Smooth muscle cell of the brain vasculature (primary cell): ENCODE measurements at regions not wholly inside any gene's neighbourhood (a gene's known extent, or its start where the extent isn't known, plus 50 kb on each side); places are given as distances from the start of the nearest gene placed in this dataset.
A peak's percentile ranks its signal among the peaks of the same experiment; 100 is the strongest.
"Not testable (repeated sequence)": the region's sequence is repeated elsewhere in the genome, so short reads cannot be mapped to it uniquely, and the experiment has no call there.

Experiments used
- DNase-seq: peaks from one replicate; pipeline ENCODE4 v3.0.0-alpha.2; 2012; ENCODE audit warnings: low read depth, low spot score

- no peak for DNase-seq
Measured at GRCh38 chr4:106594291-106594952, 225.8 kb upstream of the GIMD1 start.

- no peak for DNase-seq
Measured at GRCh38 chr4:106588891-106589290, 220.3 kb upstream of the GIMD1 start.

DNA sequence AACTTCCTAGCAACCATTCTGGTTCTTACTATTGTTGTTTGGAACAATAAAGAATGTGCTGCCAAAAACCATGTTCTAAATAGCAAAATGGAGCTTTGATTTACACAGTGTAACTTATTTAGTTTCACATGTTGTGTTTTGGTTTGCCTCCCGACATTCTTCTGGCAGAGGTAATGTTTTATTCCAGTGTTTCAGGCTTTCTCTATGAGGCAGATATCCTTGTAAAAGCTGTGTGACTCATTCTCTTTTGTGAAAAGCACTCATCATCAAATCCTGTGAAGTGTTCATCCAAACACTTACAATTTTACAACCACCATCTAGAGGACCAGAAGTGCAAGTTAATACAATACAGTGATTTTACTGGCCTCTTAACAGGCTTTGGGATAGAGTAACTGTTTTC lies 219.0 kb upstream of the GIMD1 start:
- no peak for DNase-seq

GRCh38 chr4:106585915-106586349 lies 217.4 kb upstream of the GIMD1 start:
- DNase-seq = no peak

- no peak for DNase-seq
Measured at GRCh38 chr4:106584337-106584989, 215.9 kb upstream of the GIMD1 start.

- DNase-seq = peak; percentile 57
Measured at GRCh38 chr4:106583567-106583966, 215.0 kb upstream of the GIMD1 start.

GRCh38 chr4:106583108-106583507 lies 214.5 kb upstream of the GIMD1 start:
- no peak for DNase-seq

DNA sequence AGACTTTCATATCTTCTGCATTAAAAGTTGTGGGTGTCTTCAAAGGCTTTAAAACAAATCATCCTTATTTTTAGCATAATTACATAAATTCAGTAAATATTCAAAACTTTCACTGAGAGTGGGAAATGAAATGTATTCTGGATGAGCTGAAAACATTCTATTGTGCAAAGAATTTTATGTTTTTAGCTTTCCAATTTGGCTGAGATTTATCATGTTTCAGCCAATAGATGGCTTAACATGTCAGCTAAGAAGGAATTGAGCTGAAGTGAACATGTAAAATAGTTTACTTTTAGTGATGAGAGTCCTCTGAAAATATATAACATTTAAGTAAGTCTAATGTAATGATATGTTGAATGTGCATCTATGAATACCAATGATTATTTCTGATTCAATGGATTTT lies 213.5 kb upstream of the GIMD1 start:
- DNase-seq = no peak

DNA sequence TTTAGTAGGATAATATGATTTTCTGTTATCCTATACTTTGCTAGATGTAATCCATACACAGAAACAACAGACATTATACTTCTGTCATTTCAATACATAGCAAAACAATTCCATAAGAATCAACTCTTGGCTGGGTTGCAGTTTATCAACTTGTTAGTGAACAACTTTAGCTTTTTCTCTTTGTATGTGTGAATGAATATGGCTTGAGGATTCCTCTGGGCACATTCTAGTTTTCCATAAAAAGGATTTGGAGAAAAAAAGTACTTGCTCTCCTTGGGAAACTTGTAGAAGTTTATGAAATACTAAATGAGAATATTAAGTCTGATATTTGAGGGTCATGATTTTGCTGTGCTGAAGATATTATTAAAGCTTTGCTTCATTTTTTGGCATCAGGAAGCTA lies 210.7 kb upstream of the GIMD1 start:
- no peak for DNase-seq

DNA sequence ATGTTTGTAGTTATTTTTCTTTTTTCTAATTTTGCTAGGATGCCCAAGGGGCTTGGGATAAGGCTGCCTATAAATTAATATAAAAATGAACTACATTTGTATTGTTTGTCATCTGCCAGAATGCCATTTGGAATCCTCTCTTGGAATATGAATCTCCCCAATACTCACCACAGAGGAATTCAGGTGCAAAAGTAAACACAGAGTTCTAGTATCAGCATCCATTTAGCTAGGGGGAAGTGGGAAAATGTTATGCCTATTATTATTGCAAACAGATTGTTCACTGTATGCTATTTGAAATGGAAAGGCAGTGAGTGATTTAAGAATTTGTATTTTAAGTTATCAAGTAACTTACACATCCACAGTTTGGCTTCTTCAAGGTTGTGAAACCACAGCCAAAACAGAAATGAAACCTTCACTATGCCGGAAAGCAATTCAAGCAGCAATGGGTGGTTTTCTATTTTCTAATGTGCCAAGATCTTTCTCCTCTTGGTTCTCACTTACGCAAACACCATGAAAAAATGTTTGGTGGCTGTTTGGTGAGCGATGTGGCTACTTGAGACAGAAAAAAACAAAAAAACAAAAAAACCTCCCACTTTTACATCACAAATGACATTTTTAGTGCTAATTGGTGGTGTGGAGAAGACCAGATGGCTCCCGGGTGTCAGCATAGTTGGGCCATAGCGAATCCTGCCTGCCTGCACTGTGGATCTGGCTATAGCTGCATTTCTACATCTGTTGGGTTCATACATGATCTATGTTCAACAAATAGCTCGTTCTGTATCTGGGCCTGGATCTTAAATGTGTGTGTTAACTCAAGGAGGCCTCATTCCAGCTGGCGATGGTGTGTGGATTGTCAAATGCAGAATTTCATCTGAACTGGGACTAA lies 200.8 kb upstream of the GIMD1 start:
- DNase-seq = no peak

DNA sequence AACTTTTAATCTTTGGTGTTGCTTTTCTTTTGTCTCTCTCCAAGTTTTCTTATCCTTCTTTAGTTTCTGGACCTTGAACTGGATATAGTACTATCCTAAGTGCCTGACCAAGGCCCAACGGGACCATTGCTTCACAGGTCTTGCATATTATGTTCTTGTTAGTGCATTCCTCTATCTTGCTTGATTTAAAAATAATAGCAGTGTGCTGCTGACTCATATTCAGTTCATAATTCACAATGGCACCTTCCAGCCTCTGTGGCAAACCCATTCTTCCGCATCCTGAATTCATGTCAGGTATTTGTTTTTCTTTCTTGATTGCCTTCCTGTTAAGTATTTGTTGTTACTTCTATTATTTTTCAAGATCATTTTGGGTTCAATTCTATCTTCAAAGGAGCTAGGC lies 197.1 kb upstream of the GIMD1 start:
- DNase-seq = no peak

- not testable (repeated sequence) for DNase-seq
Measured at GRCh38 chr4:106563637-106564036, 195.1 kb upstream of the GIMD1 start.

DNA sequence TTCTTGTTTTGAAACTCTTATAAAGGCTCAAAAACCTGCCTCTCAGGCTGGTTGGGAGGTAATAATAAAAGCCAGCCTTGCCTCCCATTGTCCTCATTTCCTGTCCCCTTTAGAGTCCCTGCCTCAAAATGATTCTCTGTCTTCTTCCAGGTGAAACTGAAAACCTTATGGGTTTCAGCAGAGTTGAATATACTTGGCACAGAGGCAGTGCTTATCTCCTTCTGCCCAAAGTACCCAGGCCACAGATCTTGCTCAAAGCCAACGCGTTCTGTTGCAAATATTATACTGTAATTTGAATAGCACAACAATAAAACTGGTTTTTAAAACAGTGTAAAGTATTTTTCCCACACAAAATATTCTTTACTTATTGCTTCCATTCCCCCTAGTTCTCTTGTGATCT lies 183.1 kb upstream of the GIMD1 start:
- DNase-seq = no peak

GRCh38 chr4:106548446-106549044 lies 180.0 kb upstream of the GIMD1 start:
- no peak for DNase-seq

- no peak for DNase-seq
Measured at GRCh38 chr4:106546370-106546769, 177.8 kb upstream of the GIMD1 start.

- not testable (repeated sequence) for DNase-seq
Measured at GRCh38 chr4:106542609-106543008, 174.0 kb upstream of the GIMD1 start.

DNA sequence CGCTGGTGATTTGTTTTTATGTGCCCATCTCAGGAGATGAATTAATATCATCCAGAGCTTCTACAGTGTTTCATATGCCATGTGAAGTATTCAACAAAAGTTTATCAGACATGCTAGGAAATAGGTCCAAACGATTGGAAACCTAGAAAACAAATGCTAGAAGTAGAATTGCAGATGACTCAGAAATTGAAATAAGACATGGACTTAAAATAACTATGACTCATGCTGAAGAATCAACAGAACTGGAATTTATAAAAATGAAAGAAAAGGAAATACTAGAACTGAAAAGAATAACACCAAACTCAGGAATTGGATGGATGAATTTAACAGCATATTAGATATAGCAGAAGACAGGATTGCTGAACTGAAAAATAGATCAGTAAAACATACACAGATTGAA lies 172.7 kb upstream of the GIMD1 start:
- peak; percentile 21 for DNase-seq

GRCh38 chr4:106530821-106531220 lies 162.2 kb upstream of the GIMD1 start:
- no peak for DNase-seq

GRCh38 chr4:106530024-106530361 lies 161.4 kb upstream of the GIMD1 start:
- no peak for DNase-seq

- DNase-seq = no peak
Measured at GRCh38 chr4:106529348-106530023, 160.9 kb upstream of the GIMD1 start.

DNA sequence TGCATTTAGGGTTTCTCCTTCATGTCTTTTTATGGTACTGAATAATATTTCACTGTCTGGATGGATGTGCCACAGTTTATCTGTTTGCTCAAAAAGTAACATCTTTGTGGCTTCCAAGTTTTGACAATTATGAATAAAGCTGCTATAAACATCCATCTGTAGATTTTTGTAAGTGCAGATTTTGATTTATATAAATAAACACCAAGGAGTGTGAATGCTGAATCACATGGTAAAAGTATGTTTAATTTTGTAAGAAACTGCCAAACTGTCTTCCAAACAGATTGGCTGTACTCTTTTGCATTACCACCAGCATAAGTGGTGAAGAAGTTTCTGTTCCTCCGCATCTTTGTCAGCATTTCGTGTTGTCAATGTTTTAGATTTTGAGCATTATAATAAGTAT lies 158.7 kb upstream of the GIMD1 start:
- DNase-seq = no peak

DNA sequence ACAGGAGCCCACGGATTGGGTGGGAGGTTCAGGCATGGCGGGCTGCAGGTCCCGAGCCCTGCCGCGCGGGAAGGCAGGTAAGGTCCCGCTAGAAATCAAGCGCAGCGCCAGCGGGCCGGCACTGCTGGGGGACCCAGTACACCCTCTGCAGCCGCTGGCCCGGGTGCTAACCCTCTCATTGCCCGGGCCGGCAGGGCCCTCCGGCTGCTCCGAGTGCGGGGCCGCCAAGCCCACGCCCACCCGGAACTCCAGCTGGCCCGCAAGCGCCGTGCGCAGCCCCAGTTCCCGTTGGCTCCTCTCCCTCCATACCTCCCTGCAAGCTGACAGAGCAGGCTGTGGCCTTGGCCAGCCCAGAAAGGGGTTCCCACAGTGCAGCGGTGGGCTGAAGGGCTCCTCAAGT lies 156.8 kb upstream of the GIMD1 start:
- not testable (repeated sequence) for DNase-seq
